CD8-positive, alpha-beta memory T cell (primary cell): ENCODE measurements at regions not wholly inside any gene's neighbourhood (a gene's known extent, or its start where the extent isn't known, plus 50 kb on each side); places are given as distances from the start of the nearest gene placed in this dataset.
"Not testable (repeated sequence)": the region's sequence is repeated elsewhere in the genome, so short reads cannot be mapped to it uniquely, and the experiment has no call there.

ENCODE experiments used
- CTCF ChIA-PET: fragments of 350-600 bp; sonication (Branson Sonifier 250); formaldehyde crosslinking; loops from one replicate; lab custom pipeline; 2021; ENCODE audit warnings: antibody characterized with exemption; lab: Charles Lee
- POLR2A ChIA-PET: fragments of 350-600 bp; sonication (Branson Sonifier 250); formaldehyde crosslinking; loops from one replicate; lab custom pipeline; 2021; ENCODE audit warnings: antibody characterized with exemption; lab: Charles Lee
- DNase-seq, 5 donors: peaks; one replicate each; pipeline versions ENCODE4 v3.0.0 to v3.0.0-alpha.2; 2020 to 2022; ENCODE audit warnings: mixed read lengths in 1 of 5
- H3K27ac ChIP-seq: one replicate; pipeline ENCODE4 v1.7.0; 2013; ENCODE audit warnings: low read depth, mild to moderate bottlenecking, low read length, moderate library complexity
- H3K27me3 ChIP-seq: 2 replicates; pipeline ENCODE4 v1.7.0; 2013; ENCODE audit warnings: low read length, mild to moderate bottlenecking; ENCODE audit not compliant: insufficient read depth, poor library complexity, severe bottlenecking
- H3K36me3 ChIP-seq: 2 replicates; pipeline ENCODE4 v1.7.0; 2013; ENCODE audit warnings: mild to moderate bottlenecking, low read length, moderate library complexity; ENCODE audit not compliant: insufficient read depth
- H3K4me1 ChIP-seq: 2 replicates; pipeline ENCODE4 v1.7.0; 2013; ENCODE audit warnings: mild to moderate bottlenecking, low read length, moderate library complexity; ENCODE audit not compliant: insufficient read depth
- H3K4me3 ChIP-seq: 2 replicates; pipeline ENCODE4 v1.7.0; 2013; ENCODE audit warnings: mild to moderate bottlenecking, low read length
- H3K9me3 ChIP-seq: 2 replicates; pipeline ENCODE4 v1.7.0; 2013; ENCODE audit warnings: mild to moderate bottlenecking, low read length
- H3K27ac Mint-ChIP-seq, 8 donors: one replicate each; pipeline ENCODE4 v1.8.0; 2020 to 2021; ENCODE audit warnings: mixed read lengths in 8 of 8, mild to moderate bottlenecking in 6 of 8, inconsistent platforms in 3 of 8, moderate library complexity in 3 of 8
- H3K27me3 Mint-ChIP-seq, 2 donors: one replicate each; pipeline ENCODE4 v1.8.0; 2020 to 2021; ENCODE audit warnings: mixed read lengths in 2 of 2, mild to moderate bottlenecking in 1 of 2, moderate library complexity in 1 of 2
- H3K36me3 Mint-ChIP-seq, 3 donors: one replicate each; pipeline ENCODE4 v1.8.0; 2020 to 2021; ENCODE audit warnings: mixed read lengths in 3 of 3, inconsistent platforms in 1 of 3, mild to moderate bottlenecking in 1 of 3
- H3K4me1 Mint-ChIP-seq, 3 donors: one replicate each; pipeline ENCODE4 v1.8.0; 2020 to 2021; ENCODE audit warnings: mixed read lengths in 3 of 3, inconsistent platforms in 1 of 3, mild to moderate bottlenecking in 1 of 3
- H3K4me3 Mint-ChIP-seq, 7 donors: one replicate each; pipeline ENCODE4 v1.8.0; 2020 to 2021; ENCODE audit warnings: mixed read lengths in 7 of 7, mild to moderate bottlenecking in 6 of 7, moderate library complexity in 4 of 7, inconsistent platforms in 2 of 7
- H3K9me3 Mint-ChIP-seq, 5 donors: one replicate each; pipeline ENCODE4 v1.8.0; 2020 to 2022; ENCODE audit warnings: mixed read lengths in 5 of 5, mild to moderate bottlenecking in 3 of 5, moderate library complexity in 2 of 5, inconsistent platforms in 1 of 5

GRCh38 chr13:63843766-63844699 lies 2428.4 kb upstream of the PCDH20 start:
- H3K36me3 ChIP-seq = no peaks in the 10 kb centered on the region
- H3K4me3 ChIP-seq = no peak overlapping the region
- H3K4me1 Mint-ChIP-seq = no peaks in the 10 kb centered on the region
- H3K27ac ChIP-seq = no peak overlapping the region
- H3K27ac Mint-ChIP-seq = no peak overlapping the region
- no peaks in the 10 kb centered on the region for H3K4me1 ChIP-seq
- no peaks in the 10 kb centered on the region for H3K27me3 ChIP-seq
- no peaks in the 10 kb centered on the region for H3K27me3 Mint-ChIP-seq
- H3K36me3 Mint-ChIP-seq = no peaks in the 10 kb centered on the region
- no peak overlapping the region for H3K4me3 Mint-ChIP-seq
- ChIA-PET POLR2A (no interaction called here), CTCF (no interaction called here)
- no peak for DNase-seq
- H3K9me3 Mint-ChIP-seq = peaks cover 4 to 36% (median 9%) of the 10 kb centered on the region in 5 donors
- H3K9me3 ChIP-seq = no peaks in the 10 kb centered on the region

- ChIA-PET CTCF (no interaction called here), POLR2A (no interaction called here)
These were observed 2426.5 kb upstream of the PCDH20 start for GRCh38 chr13:63842102-63842501.

GRCh38 chr13:63840551-63841421 lies 2425.1 kb upstream of the PCDH20 start:
- no peaks in the 10 kb centered on the region for H3K9me3 ChIP-seq
- POLR2A ChIA-PET = no interaction called here

More at GRCh38 chr13:63842102-63842501, 2426.5 kb upstream of the PCDH20 start:
- Histone ChIP-seq H3K9me3 (no peaks in the 10 kb centered on the region), H3K27ac (no peak overlapping the region), H3K27me3 (no peaks in the 10 kb centered on the region), H3K36me3 (no peaks in the 10 kb centered on the region), H3K4me3 (no peak overlapping the region), H3K4me1 (no peaks in the 10 kb centered on the region)
- H3K27ac Mint-ChIP-seq = no peak overlapping the region
- peaks cover 4 to 37% (median 12%) of the 10 kb centered on the region in 5 donors for H3K9me3 Mint-ChIP-seq
- no peaks in the 10 kb centered on the region for H3K4me1 Mint-ChIP-seq
- no peak for DNase-seq
- no peaks in the 10 kb centered on the region for H3K36me3 Mint-ChIP-seq
- no peaks in the 10 kb centered on the region for H3K27me3 Mint-ChIP-seq
- no peak overlapping the region for H3K4me3 Mint-ChIP-seq

GRCh38 chr13:63838366-63839110 lies 2422.9 kb upstream of the PCDH20 start:
- Mint-ChIP-seq H3K9me3 (peaks cover 4 to 24% (median 8%) of the 10 kb centered on the region in 5 donors), H3K36me3 (no peaks in the 10 kb centered on the region), H3K27me3 (no peaks in the 10 kb centered on the region), H3K4me3 (peak overlapping the region in 1 of 7 donors; percentile 51), H3K27ac (no peak overlapping the region), H3K4me1 (no peaks in the 10 kb centered on the region)
- H3K27ac ChIP-seq = no peak overlapping the region
- ChIA-PET POLR2A (no interaction called here), CTCF (no interaction called here)
- H3K4me1 ChIP-seq = no peaks in the 10 kb centered on the region
- no peaks in the 10 kb centered on the region for H3K27me3 ChIP-seq
- no peaks in the 10 kb centered on the region for H3K9me3 ChIP-seq
- DNase-seq = no peak
- no peaks in the 10 kb centered on the region for H3K36me3 ChIP-seq
- H3K4me3 ChIP-seq = no peak overlapping the region

More at GRCh38 chr13:63840551-63841421, 2425.1 kb upstream of the PCDH20 start:
- Mint-ChIP-seq H3K36me3 (no peaks in the 10 kb centered on the region), H3K9me3 (peaks cover 4 to 32% (median 12%) of the 10 kb centered on the region in 5 donors), H3K27me3 (no peaks in the 10 kb centered on the region), H3K4me1 (no peaks in the 10 kb centered on the region), H3K4me3 (no peak overlapping the region), H3K27ac (no peak overlapping the region)
- CTCF ChIA-PET = no interaction called here
- Histone ChIP-seq H3K27me3 (no peaks in the 10 kb centered on the region), H3K4me1 (no peaks in the 10 kb centered on the region), H3K36me3 (no peaks in the 10 kb centered on the region), H3K27ac (no peak overlapping the region), H3K4me3 (no peak overlapping the region)
- no peak for DNase-seq

GRCh38 chr13:63837701-63838100 lies 2422.1 kb upstream of the PCDH20 start:
- H3K36me3 Mint-ChIP-seq, H3K4me3 Mint-ChIP-seq, CTCF ChIA-PET, H3K9me3 ChIP-seq, H3K27me3 ChIP-seq, H3K36me3 ChIP-seq, H3K27ac Mint-ChIP-seq, H3K27ac ChIP-seq, H3K4me3 ChIP-seq, H3K27me3 Mint-ChIP-seq, DNase-seq, H3K4me1 Mint-ChIP-seq, POLR2A ChIA-PET, H3K4me1 ChIP-seq: not testable (repeated sequence)
- peaks cover 3 to 18% (median 8%) of the 10 kb centered on the region in 5 donors for H3K9me3 Mint-ChIP-seq

- CTCF ChIA-PET, H3K9me3 Mint-ChIP-seq, H3K27me3 ChIP-seq, H3K9me3 ChIP-seq, H3K27me3 Mint-ChIP-seq, H3K27ac Mint-ChIP-seq, H3K4me1 ChIP-seq, H3K4me3 ChIP-seq, H3K27ac ChIP-seq, POLR2A ChIA-PET, H3K4me3 Mint-ChIP-seq, DNase-seq, H3K4me1 Mint-ChIP-seq, H3K36me3 Mint-ChIP-seq, H3K36me3 ChIP-seq: not testable (repeated sequence)
These were observed 2414.0 kb upstream of the PCDH20 start for GRCh38 chr13:63829609-63830008.

- DNase-seq, H3K36me3 Mint-ChIP-seq, H3K36me3 ChIP-seq, H3K4me1 ChIP-seq, H3K4me3 Mint-ChIP-seq, CTCF ChIA-PET, H3K27me3 Mint-ChIP-seq, H3K9me3 Mint-ChIP-seq, H3K27me3 ChIP-seq, H3K27ac Mint-ChIP-seq, H3K9me3 ChIP-seq, H3K4me1 Mint-ChIP-seq, POLR2A ChIA-PET, H3K27ac ChIP-seq, H3K4me3 ChIP-seq: not testable (repeated sequence)
These were observed 2406.1 kb upstream of the PCDH20 start for GRCh38 chr13:63821785-63822184.
